Adrenal gland (tissue), 9 donors: ENCODE measurements at regions not wholly inside any gene's neighbourhood (a gene's known extent, or its start where the extent isn't known, plus 50 kb on each side); places are given as distances from the start of the nearest gene placed in this dataset.
"Not testable (repeated sequence)": the region's sequence is repeated elsewhere in the genome, so short reads cannot be mapped to it uniquely, and the experiment has no call there.

ENCODE experiments used
- DNase-seq, 7 donors: peaks; one replicate each; pipeline ENCODE4 v3.0.0-alpha.2; 2019 to 2020
- H3K27ac ChIP-seq, 5 donors: fragments of 200-600 bp; sonication (generic) in 4 of 5; 1 replicate in 3 of 5; 2 replicates in 2 of 5; pipeline versions ENCODE4 v1.5.1 to v1.8.0; 2016 to 2020; ENCODE audit warnings: mild to moderate bottlenecking in 1 of 5
- H3K27me3 ChIP-seq: fragments of 200-600 bp; 2 replicates; pipeline ENCODE4 v1.8.0; 2021
- H3K36me3 ChIP-seq, 2 donors: fragments of 200-600 bp; replicated peaks in 1 of 2; 1 replicate in 1 of 2; 2 replicates in 1 of 2; pipeline versions ENCODE4 v1.5.1 to v1.8.0; 2018 to 2022
- H3K4me1 ChIP-seq, 2 donors: fragments of 200-600 bp; replicated peaks in 1 of 2; 1 replicate in 1 of 2; 2 replicates in 1 of 2; pipeline versions ENCODE4 v1.5.1 to v1.8.0; 2018 to 2021
- H3K4me3 ChIP-seq, 4 donors: fragments of 200-600 bp; sonication (generic) in 3 of 4; one replicate each; pipeline ENCODE4 v1.5.1; 2016 to 2018
- H3K9me3 ChIP-seq, 3 donors: fragments of 200-600 bp; sonication (generic) in 1 of 3; replicated peaks in 1 of 3; 1 replicate in 2 of 3; 2 replicates in 1 of 3; pipeline versions ENCODE4 v1.5.1 to v1.8.0; 2016 to 2021
- POLR2A ChIP-seq, 2 donors: fragments of 450-650 bp; IDR thresholded peaks; one replicate each; pipeline ENCODE4 v1.6.1; 2017; ENCODE audit warnings: antibody characterized with exemption in 2 of 2, mild to moderate bottlenecking in 2 of 2, moderate library complexity in 1 of 2
- WGBS, 4 donors: extraction: QIAGEN DNeasy Blood & Tissue Kit in 2 of 4; methylation state at CpG; one replicate each; pipeline versions ENCODE4 v1.1.5 to v1.1.7; 2013 to 2017; 5-methylcytosine and 5-hydroxymethylcytosine counted together
- intact Hi-C, 2 donors: fragments of 100-400 bp; cut with DNase I; formaldehyde crosslinking; loops; one replicate each; pipeline versions ENCODE4 v1.14.1 to v1.15.0; 2022 to 2023
- TF ChIP-seq, protein P1 (sequence below), 6 experiments: fragments of 450-650 bp in 4 of 6; fragments of 200-600 bp in 2 of 6; sonication (generic) in 1 of 6; IDR thresholded peaks; 1 replicate in 5 of 6; 2 replicates in 1 of 6; pipeline versions ENCODE4 v1.5.1 to v1.8.0; 2016 to 2021; ENCODE audit warnings: antibody characterized with exemption in 6 of 6, mild to moderate bottlenecking in 2 of 6, moderate library complexity in 1 of 6
- donor health status: healthy with polysubstance abuse.
- donor health status: Bipolar disorder and iron deficiency.
- donor health status: DM: yes; HTN: yes; CAD: no.
- donor health status: DM: no; HTN: no; CAD: no.
- donor health status: DM: no; HTN: no; CAD: no.

DNA sequence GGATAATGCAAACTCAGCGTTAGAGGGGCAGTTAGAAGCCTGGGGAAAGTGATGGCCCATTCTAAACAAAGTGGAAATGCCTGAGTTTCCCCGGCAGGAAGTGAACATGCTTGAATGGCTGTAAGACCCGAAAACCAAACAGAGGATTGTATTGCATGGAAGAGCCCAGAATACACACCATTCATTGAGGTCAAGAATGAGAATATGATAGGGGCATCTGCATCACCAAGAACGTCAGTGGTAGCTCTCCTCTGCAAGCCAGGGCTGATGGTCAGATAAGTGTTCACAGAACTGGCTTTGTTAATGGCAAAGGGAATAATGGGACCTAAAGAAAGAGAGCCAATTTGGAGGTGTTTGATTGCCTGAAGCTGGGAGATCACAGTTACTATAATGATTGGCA lies 663.4 kb downstream of the KHDRBS2 start:
- Histone ChIP-seq H3K27me3 (no peaks in the 10 kb centered on the region), H3K4me1 (no peaks in the 10 kb centered on the region), H3K4me3 (no peak overlapping the region), H3K36me3 (no peaks in the 10 kb centered on the region), H3K9me3 (no peaks in the 10 kb centered on the region), H3K27ac (no peak overlapping the region)
- no peak for DNase-seq
- WGBS, 4 donors = 53 to 75% (median 65%) methylated on average over 4 of the region's 4 CpGs
- intact Hi-C loops = no loop called here
- no peak for TF ChIP-seq POLR2A (IDR thresholded peaks at IDR 0.05)
- TF ChIP-seq, protein P1, sequence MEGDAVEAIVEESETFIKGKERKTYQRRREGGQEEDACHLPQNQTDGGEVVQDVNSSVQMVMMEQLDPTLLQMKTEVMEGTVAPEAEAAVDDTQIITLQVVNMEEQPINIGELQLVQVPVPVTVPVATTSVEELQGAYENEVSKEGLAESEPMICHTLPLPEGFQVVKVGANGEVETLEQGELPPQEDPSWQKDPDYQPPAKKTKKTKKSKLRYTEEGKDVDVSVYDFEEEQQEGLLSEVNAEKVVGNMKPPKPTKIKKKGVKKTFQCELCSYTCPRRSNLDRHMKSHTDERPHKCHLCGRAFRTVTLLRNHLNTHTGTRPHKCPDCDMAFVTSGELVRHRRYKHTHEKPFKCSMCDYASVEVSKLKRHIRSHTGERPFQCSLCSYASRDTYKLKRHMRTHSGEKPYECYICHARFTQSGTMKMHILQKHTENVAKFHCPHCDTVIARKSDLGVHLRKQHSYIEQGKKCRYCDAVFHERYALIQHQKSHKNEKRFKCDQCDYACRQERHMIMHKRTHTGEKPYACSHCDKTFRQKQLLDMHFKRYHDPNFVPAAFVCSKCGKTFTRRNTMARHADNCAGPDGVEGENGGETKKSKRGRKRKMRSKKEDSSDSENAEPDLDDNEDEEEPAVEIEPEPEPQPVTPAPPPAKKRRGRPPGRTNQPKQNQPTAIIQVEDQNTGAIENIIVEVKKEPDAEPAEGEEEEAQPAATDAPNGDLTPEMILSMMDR (IDR thresholded peaks at IDR 0.05) = no peak

DNA sequence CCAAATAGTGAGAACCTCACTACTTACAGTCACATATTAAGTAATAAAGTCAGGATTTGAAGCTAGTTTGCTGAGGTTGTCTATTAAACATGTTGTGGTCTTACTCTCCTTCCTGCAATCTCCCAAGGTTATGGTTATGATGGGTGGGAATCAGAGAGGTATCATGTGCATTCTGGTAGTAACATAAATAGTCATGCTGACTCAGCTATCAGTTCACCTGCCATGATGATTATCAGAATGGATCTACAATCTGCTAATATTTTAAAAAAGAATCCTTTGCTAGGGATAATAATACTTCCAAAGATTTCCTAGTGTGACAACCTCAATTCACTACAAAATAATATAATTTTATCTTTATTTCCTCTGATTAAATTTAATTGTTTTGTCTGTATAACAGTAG lies 671.9 kb downstream of the KHDRBS2 start:
- H3K9me3 ChIP-seq = no peaks in the 10 kb centered on the region
- intact Hi-C loops = no loop called here
- H3K36me3 ChIP-seq = no peaks in the 10 kb centered on the region
- no peak for DNase-seq
- no peak overlapping the region for H3K4me3 ChIP-seq
- no peaks in the 10 kb centered on the region for H3K27me3 ChIP-seq
- no peak overlapping the region for H3K27ac ChIP-seq
- H3K4me1 ChIP-seq = no peaks in the 10 kb centered on the region
- TF ChIP-seq, protein P1 (IDR thresholded peaks at IDR 0.05) = no peak
- TF ChIP-seq POLR2A (IDR thresholded peaks at IDR 0.05) = no peak

DNA sequence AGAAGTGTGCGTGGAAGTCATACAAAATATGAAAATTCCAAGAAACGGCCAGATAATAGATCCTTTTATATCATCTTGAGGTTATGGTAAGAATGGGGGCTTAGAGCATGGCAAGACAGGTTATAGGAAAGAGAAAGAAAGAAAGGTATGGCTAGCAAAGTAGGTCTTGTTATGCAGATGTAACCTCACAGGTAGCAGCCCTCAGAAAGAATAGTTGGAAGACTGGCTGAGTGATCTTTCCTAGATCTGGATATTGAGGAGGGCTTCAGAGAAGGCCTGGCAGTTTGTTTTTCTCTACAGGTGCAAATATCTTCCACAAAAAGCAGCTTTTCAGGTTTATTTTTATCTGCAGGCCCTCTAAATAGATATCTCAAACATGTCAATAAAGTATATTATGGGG lies 679.5 kb downstream of the KHDRBS2 start:
- WGBS, 4 donors = 64 to 73% (median 68%) methylated on average over 2 of the region's 2 CpGs
- no peaks in the 10 kb centered on the region for H3K27me3 ChIP-seq
- no peaks in the 10 kb centered on the region for H3K4me1 ChIP-seq
- H3K9me3 ChIP-seq = no peaks in the 10 kb centered on the region
- intact Hi-C loops = no loop called here
- no peak overlapping the region for H3K4me3 ChIP-seq
- TF ChIP-seq, protein P1 (IDR thresholded peaks at IDR 0.05) = no peak
- no peak for TF ChIP-seq POLR2A (IDR thresholded peaks at IDR 0.05)
- H3K27ac ChIP-seq = no peak overlapping the region
- no peak for DNase-seq
- H3K36me3 ChIP-seq = no peaks in the 10 kb centered on the region

DNA sequence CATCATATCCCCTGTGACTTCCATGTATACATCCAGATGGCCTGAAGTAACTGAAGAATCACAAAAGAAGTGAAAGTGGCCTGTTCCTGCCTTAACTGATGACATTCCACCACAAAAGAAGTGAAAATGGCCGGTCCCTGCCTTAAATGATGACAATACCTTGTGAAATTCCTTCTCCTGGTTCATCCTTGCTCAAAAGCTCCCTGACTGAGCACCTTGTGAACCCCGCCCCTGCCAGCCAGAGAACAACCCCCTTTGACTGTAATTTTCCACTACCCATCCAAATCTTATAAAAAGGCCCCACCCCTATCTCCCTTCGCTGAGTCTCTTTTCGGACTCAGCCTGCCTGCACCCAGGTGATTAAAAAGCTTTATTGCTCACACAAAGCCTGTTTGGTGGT lies 680.2 kb downstream of the KHDRBS2 start:
- DNase-seq, H3K9me3 ChIP-seq, intact Hi-C loops, H3K27me3 ChIP-seq, H3K4me3 ChIP-seq, H3K4me1 ChIP-seq, H3K36me3 ChIP-seq, H3K27ac ChIP-seq: not testable (repeated sequence)
- 70 to 83% (median 75%) methylated on average over 4 of the region's 4 CpGs for WGBS, 4 donors

DNA sequence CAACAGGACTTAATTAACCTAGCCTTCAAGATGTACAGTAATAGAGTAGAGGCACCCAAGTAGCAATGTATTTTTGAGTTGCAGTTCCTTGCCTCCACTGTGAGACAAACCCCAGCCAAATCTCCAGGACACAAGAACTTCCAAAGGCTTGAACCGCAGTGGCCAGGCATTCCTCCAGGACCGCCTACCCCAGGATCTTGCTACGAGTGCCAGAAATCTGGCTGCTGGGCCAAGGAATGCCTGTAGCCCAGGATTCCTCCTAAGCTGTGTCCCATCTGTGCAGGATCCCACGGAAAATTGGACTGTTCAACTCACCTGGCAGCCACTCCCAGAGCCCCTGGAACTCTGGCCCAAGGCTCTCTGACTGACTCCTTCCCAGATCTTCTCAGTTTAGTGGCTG lies 683.9 kb downstream of the KHDRBS2 start:
- H3K36me3 ChIP-seq, H3K27ac ChIP-seq, H3K9me3 ChIP-seq, H3K4me1 ChIP-seq, intact Hi-C loops, H3K27me3 ChIP-seq, DNase-seq, H3K4me3 ChIP-seq: not testable (repeated sequence)
- WGBS, 4 donors = 76 to 94% (median 84%) methylated on average over 3 to 4 of the region's 4 CpGs
